A204.1 (cell line): ENCODE measurements at regions not wholly inside any gene's neighbourhood (a gene's known extent, or its start where the extent isn't known, plus 50 kb on each side); places are given as distances from the start of the nearest gene placed in this dataset.
"Not testable (repeated sequence)": the region's sequence is repeated elsewhere in the genome, so short reads cannot be mapped to it uniquely, and the experiment has no call there.

Source experiments
- FAIRE-seq: peaks from 2 replicates; lab custom pipeline; 2012; peaks lifted over from hg19 to GRCh38; lab: Jason Lieb, UNC

DNA sequence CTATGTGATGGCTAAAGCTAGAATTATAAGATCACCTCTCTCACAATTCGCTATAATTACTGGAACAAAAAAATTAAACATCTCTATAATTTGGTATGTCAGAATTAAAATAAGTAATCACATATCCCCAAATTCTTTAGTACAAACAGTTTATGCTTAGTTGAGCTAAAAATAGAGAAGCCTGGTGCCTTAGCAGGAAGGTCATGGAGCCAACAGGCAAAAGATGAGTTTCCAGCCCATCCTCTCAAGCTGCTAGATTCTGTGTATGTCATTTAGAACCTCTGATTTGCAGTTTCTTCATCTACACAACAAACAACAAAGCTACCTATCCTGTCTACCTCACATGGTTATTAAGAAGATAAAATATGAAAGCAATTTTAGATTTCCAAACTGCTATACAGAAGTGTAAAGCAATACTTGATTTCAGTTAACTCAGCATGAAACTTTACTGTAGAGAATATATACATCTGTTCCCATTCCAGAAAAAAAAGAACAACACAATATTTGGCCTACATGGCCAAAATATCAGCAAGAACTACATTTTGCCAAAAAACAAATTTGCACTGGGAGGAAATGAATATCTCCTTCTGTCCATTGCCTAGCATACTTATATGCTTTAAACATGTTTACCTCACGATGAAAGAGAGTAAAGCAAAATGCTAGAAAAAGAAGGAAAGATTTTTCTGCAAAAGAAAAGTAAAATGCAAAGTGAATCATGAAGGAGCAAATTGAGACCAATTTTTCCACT, 294.0 kb upstream of the MIR17HG start:
- FAIRE-seq: no peak

GRCh38 chr13:91054902-91055301, 292.6 kb upstream of the MIR17HG start:
- no peak for FAIRE-seq

DNA sequence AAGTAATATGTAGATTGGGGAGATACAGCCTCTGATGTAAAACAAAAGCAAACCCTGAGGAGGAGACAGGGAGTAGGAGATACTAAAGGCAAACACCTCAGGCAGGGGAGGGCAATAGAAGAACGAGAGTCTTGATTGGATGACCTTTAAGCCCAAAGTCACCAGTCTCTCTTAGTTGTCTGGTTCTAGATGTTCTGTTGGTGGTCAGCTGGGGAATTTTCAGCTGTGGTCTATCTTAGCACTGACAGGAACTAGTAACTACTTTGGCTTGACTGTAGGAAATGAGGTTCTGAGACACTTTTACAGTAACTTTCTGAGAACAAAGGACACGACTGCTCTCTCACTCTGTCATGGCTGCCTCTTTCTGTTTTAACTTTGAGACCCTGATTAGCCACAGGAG, 290.7 kb upstream of the MIR17HG start:
- FAIRE-seq: no peak

- not testable (repeated sequence) for FAIRE-seq
Observed at GRCh38 chr13:91057507-91057906, 290.0 kb upstream of the MIR17HG start.

GRCh38 chr13:91058066-91058465, 289.4 kb upstream of the MIR17HG start:
- no peak for FAIRE-seq

DNA sequence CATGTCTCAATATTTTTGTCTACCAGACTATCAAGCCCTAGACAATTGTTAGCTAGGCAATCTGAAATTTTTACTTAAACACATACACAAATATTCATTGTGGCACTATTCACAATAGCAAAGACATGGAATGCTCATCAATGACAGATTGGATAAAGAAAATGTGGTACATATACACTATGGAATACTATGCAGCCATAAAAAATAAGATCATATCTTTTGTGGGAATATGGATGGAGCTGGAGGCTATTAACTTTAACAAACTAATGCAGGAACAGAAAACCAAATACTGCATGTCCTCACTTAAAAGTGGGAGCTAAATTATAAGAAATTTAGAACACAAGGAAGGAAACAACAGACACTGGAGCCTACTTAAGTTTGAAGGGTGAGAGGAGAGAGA, 288.6 kb upstream of the MIR17HG start:
- no peak for FAIRE-seq

- no peak for FAIRE-seq
Observed at GRCh38 chr13:91066745-91067144, 280.7 kb upstream of the MIR17HG start.

DNA sequence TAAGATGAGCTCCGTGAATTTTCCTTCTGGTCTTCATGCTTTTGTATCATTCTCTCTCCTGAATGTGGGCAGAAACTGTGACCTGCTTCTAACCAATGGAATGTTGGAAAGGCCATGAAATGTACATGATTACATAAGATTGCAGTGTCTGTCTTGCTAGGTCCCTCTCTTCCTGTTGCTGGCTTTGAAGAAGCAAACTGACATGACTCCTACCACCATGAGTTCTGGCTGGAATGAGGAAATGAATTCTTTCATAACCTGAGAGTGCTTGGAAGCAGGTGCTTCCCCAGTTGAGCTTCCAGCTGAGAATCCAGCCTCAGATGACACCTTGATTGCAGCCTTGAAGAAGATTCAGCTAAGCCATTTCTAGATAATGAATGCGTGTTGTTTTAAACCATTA, 275.0 kb upstream of the MIR17HG start:
- FAIRE-seq: no peak

DNA sequence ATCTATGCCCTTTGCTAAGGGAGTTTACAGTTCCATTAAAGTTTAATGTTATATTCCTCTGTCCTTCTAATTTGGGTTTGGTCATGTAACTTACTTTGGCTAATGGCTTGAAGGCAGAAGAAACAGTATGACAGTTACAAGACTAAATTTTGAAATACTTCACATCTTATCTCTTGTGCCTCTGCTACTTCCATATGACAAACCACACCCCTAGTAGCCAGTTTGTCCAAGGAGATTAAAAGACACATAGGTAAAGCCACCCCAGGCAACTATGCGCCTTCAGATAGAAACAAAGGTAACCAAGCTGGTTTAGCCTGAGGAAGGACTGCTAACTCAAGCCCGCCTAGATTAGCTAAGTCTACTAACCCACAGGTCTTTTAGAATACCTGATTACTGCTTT, 273.4 kb upstream of the MIR17HG start:
- no peak for FAIRE-seq

DNA sequence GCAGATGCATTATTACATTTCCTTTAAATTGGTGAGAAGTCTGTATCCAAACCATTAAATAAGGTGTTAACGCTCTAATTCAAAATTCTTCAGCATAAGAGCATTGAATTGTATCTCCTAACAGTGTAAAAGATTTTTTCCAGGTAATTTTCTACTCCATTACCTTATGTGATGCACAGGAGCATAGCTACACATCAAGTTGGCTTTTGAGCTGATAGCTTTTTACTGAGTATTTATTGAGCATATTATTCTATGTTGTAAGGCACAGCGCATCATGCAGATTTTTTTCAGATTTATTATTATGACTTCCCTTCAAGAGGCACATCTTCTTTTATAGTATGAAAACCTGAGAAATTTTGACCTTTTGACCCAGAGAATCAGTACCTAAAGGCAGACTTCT, 270.7 kb upstream of the MIR17HG start:
- FAIRE-seq: no peak

- FAIRE-seq: peak; percentile 86
Observed at GRCh38 chr13:91078093-91078679, 269.3 kb upstream of the MIR17HG start.

DNA sequence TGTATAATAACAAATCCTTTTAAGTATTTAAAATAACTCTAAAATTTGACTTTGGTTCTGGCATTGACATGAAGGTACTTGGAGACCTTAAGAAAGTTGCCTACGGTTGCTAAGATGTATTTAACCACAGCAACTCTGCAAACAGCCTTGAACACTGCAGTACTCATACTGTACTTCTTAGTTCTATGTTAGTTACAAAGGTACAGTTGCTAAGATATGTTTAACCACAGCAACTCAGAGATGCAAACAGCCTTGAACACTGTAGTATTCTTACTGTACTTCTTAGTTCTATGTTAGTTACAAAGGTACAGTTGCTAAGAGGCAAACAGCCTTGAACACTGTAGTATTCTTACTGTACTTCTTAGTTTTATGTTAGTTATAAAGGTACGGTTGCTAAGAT, 268.3 kb upstream of the MIR17HG start:
- FAIRE-seq: no peak

DNA sequence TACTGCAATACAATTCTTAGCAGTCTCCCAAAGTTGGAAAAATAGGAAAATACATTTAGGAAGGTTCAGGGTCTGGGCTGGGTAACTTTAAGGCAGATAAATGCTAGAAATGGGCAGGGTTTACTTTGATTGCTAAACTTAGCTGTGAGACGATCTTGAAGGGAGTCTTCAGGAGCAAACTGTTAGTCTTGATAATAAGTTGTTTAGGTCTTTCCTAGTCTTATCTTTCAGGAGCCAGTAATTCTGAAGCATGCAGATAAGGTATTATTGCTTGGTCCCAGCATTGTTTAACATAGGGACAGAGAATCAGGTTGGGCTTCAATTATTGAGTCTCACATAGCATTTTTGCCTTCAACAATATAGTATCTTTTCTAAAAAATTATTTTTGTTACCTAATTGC, 262.4 kb upstream of the MIR17HG start:
- FAIRE-seq: no peak

DNA sequence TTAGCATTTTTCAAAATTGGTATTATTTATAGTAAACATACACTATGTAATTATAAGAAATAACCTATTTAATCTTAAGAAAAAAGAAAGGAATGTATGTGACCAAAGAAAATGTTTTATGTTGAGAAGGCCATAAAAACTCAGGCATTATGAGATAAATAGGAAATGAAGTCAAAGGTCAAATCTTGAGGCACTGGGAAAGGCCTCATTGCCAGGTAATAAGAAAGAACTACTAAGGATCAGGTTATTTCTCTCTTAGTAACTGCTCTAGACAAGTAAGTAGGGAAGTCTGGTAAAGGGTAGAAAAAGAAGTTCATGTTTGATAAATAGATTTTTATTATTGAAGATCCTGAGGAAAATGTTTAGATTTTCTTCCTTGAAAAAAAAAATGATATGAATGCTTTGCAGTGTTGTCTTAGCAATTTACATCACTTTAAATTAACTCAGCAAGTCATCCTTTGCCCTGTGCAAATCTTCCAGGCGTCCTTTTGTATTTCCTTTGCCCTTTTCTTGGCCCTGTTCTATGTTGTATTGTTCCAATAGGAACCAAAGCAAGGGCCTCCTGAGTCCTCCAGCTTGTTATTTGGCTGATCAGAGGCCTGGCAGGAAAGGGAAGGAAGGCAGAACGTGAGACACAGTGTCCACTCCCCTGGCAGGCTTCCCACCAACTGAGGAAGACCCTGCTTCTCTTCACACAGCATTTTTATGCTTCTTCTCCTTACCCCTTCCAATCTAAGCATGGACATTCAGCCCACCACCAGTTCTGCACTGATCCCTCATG, 260.4 kb upstream of the MIR17HG start:
- no peak for FAIRE-seq

DNA sequence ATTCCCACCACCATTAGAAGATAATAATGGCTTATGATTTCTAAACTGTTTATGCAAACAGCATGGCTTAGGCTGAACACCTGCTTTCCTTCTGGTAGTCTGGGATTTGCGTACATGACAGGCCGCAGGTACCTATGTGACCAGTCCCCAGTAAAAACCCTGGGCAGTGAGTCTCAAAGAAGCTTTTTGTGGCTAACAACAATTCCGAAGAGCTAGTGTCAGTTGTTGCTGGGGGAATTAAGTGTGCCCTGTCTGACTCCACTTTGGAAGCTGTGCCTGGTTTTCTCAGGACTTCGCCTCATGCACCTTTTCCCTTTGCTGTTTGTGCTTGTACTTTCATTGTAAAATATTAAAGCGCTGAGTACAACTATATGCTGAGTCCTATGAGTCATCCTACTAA, 250.2 kb upstream of the MIR17HG start:
- FAIRE-seq: no peak

DNA sequence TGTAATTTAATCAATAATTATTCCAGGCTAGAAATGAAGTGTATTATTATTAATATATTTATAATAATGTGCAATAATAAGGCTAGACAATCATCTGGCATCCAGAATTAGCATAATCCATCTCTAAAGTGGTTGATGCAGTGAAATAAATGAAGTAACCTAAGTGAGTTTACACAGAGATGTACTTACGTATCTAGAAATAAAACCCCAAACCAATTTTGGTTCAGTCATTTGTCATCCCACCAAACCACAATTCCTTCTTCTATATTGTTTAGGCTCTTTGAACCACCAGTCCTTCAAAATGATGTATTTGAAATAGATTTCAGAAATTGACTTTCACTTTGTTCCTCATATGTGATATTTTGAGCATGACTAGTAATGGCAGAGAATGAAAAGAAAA, 247.6 kb upstream of the MIR17HG start:
- no peak for FAIRE-seq

GRCh38 chr13:91100944-91101343, 246.5 kb upstream of the MIR17HG start:
- FAIRE-seq: no peak

DNA sequence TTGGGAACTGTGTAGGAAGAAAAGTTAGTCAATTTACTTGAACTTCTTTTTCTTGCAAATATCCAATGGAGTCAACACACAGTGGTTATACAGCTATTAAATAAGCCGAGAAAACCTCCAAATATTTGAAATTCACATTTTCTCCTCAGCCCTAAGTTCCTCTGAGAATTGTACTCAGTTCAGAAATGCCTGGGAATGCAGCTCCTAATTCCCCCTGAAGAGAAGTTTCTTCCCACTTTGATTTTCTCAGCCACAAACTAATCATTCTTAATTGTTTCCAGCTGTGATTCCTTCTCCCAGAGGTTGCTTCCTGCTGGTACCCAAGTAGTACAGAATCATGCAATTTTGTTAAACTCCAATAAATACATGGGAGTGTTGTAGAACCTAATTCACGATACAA, 246.1 kb upstream of the MIR17HG start:
- FAIRE-seq: no peak

DNA sequence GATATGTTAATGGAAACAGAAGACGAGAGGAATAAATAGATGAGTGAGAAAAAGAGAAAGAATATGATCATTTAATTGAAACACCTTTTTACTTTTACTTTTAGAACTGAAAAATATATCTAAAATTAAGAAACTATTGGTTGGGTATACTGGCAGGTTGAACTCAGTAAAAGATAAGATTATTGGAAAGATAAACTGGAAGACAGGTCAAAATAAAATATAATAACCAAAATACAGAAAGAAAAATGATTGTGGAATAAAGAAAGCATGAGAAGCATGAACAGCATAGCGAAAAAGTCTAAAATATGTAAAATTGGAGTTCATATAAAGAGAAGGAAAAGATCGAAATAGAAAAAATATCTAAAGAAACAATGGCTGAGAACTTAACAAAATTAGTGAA, 242.2 kb upstream of the MIR17HG start:
- FAIRE-seq: no peak

DNA sequence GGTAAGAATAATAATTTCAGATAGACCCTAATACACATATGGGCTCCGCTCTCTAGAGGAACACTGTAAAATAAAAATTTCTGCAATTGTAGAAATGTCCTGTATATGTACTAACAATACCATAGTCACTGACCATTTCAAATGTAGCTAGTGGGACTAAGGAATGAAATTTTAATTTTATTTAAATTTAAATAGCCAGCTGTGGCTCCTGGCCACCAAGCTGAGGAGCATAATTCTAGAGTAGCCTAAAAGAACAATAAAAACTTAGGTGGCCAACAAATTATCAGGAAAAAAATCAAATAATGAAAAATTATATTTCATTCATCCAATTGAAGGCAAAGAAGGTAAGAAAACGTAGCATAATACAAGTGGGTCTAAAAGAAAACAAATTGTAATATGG, 240.9 kb upstream of the MIR17HG start:
- no peak for FAIRE-seq

- FAIRE-seq: no peak
Observed at GRCh38 chr13:91108315-91108714, 239.2 kb upstream of the MIR17HG start.

DNA sequence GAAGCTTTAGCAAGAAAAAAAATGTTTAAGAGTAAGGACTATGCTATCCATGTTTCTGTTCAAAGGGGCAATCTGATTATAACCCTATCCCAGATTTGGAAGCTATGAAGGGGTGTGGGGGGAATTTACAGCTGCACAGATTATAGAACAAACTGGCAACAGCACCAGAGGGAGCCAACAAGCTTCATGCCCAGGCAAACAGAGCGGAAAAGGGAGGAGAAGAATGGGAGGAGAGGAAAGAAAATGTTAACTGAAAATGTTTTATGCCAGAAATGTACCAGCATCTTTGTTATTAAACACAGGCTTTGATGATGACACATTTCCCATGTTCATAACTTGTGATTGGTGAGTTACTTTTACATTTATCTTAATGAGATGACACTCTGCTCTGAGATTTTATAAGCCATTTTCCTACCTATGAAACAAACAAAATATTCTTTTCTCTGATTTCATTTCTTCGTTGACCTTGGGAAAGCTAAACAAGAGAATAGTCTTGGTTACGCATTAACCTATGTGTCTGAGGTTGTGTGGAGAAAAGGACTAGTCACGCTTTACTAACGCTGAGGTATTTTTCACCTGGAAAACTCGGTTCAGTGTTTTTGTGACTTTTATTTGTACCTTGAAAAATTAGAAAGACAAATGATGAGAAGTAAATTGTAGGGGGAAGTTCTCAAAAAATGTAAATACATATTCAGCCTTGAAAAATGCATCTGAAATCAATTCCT, 235.8 kb upstream of the MIR17HG start:
- no peak for FAIRE-seq
